Ascending aorta (tissue), 2 donors: ENCODE measurements at regions not wholly inside any gene's neighbourhood (a gene's known extent, or its start where the extent isn't known, plus 50 kb on each side); places are given as distances from the start of the nearest gene placed in this dataset.

Source experiments
- DNase-seq, 2 donors: peaks; one replicate each; pipeline ENCODE4 v3.0.0-alpha.2; 2019; ENCODE audit warnings: low spot score in 2 of 2
- H3K27ac ChIP-seq, 2 donors: fragments of 200-600 bp; sonication (generic); one replicate each; pipeline ENCODE4 v1.5.1; 2016 to 2017; ENCODE audit warnings: mild to moderate bottlenecking in 1 of 2
- H3K27me3 ChIP-seq: fragments of 200-600 bp; sonication (generic); one replicate; pipeline ENCODE4 v1.5.1; 2017
- H3K36me3 ChIP-seq, 2 donors: fragments of 200-600 bp; sonication (generic); one replicate each; pipeline ENCODE4 v1.5.1; 2016
- H3K4me1 ChIP-seq, 2 donors: fragments of 200-600 bp; sonication (generic); one replicate each; pipeline ENCODE4 v1.5.1; 2016 to 2017; ENCODE audit warnings: mild to moderate bottlenecking in 1 of 2
- H3K4me3 ChIP-seq, 2 donors: fragments of 200-600 bp; sonication (generic); one replicate each; pipeline ENCODE4 v1.5.1; 2016 to 2017; ENCODE audit warnings: mild to moderate bottlenecking in 1 of 2
- H3K9me3 ChIP-seq, 2 donors: fragments of 200-600 bp; sonication (generic); one replicate each; pipeline ENCODE4 v1.5.1; 2016
- intact Hi-C: fragments of 100-400 bp; cut with DNase I; formaldehyde crosslinking; loops from one replicate; pipeline ENCODE4 v1.15.1; 2023
- TF ChIP-seq, protein P1 (sequence below), 3 experiments: fragments of 200-600 bp in 2 of 3; fragments of 450-650 bp in 1 of 3; sonication (generic) in 2 of 3; IDR thresholded peaks; one replicate each; pipeline ENCODE4 v1.5.1; 2016 to 2019; ENCODE audit warnings: antibody characterized with exemption in 3 of 3, mild to moderate bottlenecking in 1 of 3, moderate library complexity in 1 of 3

DNA sequence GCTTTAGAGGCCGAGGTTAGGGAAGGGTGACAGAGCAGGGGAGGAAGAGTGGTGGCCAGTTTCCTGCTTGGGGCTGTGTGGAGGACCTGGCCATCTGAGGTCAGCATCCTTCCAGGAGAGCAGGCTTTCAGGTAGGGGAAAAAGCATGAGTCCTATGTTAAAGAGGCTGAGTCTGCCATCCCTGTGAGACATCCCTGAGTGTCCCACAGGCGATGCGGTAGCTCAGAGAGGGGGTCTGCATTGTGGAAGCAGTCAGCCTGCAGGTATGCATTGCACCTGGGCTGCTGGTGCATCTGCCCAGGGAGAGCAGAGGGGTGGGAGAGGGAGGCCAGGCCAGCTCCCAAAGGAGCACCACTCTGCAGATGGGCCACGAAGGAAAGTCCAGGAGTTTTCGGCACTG is 282.1 kb upstream of the ZNF32 start:
- TF ChIP-seq, protein P1, sequence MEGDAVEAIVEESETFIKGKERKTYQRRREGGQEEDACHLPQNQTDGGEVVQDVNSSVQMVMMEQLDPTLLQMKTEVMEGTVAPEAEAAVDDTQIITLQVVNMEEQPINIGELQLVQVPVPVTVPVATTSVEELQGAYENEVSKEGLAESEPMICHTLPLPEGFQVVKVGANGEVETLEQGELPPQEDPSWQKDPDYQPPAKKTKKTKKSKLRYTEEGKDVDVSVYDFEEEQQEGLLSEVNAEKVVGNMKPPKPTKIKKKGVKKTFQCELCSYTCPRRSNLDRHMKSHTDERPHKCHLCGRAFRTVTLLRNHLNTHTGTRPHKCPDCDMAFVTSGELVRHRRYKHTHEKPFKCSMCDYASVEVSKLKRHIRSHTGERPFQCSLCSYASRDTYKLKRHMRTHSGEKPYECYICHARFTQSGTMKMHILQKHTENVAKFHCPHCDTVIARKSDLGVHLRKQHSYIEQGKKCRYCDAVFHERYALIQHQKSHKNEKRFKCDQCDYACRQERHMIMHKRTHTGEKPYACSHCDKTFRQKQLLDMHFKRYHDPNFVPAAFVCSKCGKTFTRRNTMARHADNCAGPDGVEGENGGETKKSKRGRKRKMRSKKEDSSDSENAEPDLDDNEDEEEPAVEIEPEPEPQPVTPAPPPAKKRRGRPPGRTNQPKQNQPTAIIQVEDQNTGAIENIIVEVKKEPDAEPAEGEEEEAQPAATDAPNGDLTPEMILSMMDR (IDR thresholded peaks at IDR 0.05): no peak
- Histone ChIP-seq H3K4me1 (no peaks in the 10 kb centered on the region), H3K27ac (no peak overlapping the region), H3K4me3 (no peak overlapping the region), H3K9me3 (no peaks in the 10 kb centered on the region), H3K27me3 (no peaks in the 10 kb centered on the region), H3K36me3 (no peaks in the 10 kb centered on the region)
- no peak for DNase-seq
- intact Hi-C loops: no loop called here

GRCh38 chr10:43930243-43930642 is 281.6 kb upstream of the ZNF32 start:
- intact Hi-C loops: no loop called here
- no peaks in the 10 kb centered on the region for H3K36me3 ChIP-seq
- DNase-seq: peak in 1 of 2 donors; percentile 52
- H3K27me3 ChIP-seq: no peaks in the 10 kb centered on the region
- no peaks in the 10 kb centered on the region for H3K4me1 ChIP-seq
- H3K4me3 ChIP-seq: no peak overlapping the region
- H3K9me3 ChIP-seq: no peaks in the 10 kb centered on the region
- H3K27ac ChIP-seq: no peak overlapping the region
- TF ChIP-seq, protein P1 (IDR thresholded peaks at IDR 0.05): no peak

DNA sequence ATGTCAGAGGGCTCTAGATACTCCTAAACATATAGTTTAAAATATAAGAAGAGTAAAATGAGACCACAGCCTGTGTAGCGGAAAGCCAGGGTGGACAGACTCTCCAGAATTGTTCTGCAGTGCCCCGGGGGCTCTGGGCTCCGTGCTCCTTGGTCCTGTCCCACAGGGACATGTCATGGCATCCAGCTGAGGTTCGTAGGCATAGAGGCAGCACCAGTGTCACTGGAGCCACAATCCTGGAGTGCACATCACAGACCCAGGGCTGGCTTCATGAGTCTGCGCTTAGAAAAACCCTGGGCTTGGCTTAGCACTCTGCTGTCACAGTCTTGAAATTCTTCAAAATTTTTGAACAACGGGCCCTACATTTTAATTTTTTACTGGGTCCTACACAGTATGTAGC is 280.4 kb upstream of the ZNF32 start:
- no peaks in the 10 kb centered on the region for H3K27me3 ChIP-seq
- H3K36me3 ChIP-seq: no peaks in the 10 kb centered on the region
- H3K4me3 ChIP-seq: no peak overlapping the region
- intact Hi-C loops: no loop called here
- TF ChIP-seq, protein P1 (IDR thresholded peaks at IDR 0.05): no peak
- no peaks in the 10 kb centered on the region for H3K4me1 ChIP-seq
- DNase-seq: no peak
- H3K9me3 ChIP-seq: no peaks in the 10 kb centered on the region
- no peak overlapping the region for H3K27ac ChIP-seq

DNA sequence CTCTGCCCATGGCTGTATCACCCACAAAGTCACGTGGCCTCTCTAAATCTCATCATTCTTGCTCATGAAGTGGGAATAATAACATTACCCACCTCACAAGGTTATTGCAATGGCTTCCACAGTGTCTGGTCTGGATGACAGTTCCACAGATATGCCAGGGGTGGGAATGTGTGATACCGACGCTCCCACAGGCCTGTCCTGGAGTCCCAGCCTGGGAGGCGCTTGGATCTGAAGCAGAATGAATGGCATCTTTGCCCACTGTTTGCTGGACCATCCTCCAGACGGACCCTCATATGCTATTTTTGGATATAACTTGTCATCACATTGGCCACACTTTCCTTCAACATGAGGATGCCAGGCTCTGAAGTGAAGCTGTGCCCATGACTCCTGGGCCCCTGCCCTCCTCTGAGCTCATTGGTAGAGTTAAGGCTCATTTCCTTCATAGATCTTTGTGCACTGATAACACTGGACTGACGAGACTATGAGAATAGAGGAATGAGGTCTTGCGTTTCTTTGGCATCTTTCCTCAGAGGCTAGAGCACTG is 279.8 kb upstream of the ZNF32 start:
- H3K36me3 ChIP-seq: no peaks in the 10 kb centered on the region
- no peaks in the 10 kb centered on the region for H3K27me3 ChIP-seq
- intact Hi-C loops: no loop called here
- no peaks in the 10 kb centered on the region for H3K4me1 ChIP-seq
- no peaks in the 10 kb centered on the region for H3K9me3 ChIP-seq
- no peak overlapping the region for H3K27ac ChIP-seq
- H3K4me3 ChIP-seq: no peak overlapping the region
- DNase-seq: peak in 1 of 2 donors; percentile 27
- TF ChIP-seq, protein P1 (IDR thresholded peaks at IDR 0.05): no peak

GRCh38 chr10:43926875-43927406 is 278.3 kb upstream of the ZNF32 start:
- Histone ChIP-seq H3K27ac (no peak overlapping the region), H3K4me3 (no peak overlapping the region), H3K36me3 (no peaks in the 10 kb centered on the region), H3K4me1 (no peaks in the 10 kb centered on the region), H3K9me3 (no peaks in the 10 kb centered on the region), H3K27me3 (no peaks in the 10 kb centered on the region)
- TF ChIP-seq, protein P1 (IDR thresholded peaks at IDR 0.05): no peak
- peak in 1 of 2 donors; percentile 52 for DNase-seq
- intact Hi-C loops: no loop called here

DNA sequence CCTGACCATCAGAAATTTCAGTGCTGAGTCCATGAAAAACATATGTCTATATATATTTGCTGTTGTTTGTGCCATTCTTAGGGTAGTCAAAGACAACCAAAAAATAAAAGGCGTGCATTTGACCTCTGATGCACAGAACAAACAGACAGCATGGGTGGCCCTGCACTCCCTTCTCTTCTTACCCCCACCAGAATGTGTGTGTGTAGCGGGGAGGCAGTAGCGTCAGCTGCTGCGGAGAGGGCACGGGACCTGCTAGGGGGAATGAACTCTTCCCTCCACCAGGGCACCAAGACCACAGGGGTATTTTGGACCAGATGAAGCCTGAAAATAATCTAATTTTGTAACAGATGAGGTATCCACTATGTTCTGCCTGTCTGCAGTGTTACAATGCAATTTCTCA is 277.7 kb upstream of the ZNF32 start:
- TF ChIP-seq, protein P1 (IDR thresholded peaks at IDR 0.05): no peak
- DNase-seq: no peak
- H3K4me3 ChIP-seq: no peak overlapping the region
- intact Hi-C loops: no loop called here
- H3K27me3 ChIP-seq: no peaks in the 10 kb centered on the region
- H3K27ac ChIP-seq: no peak overlapping the region
- no peaks in the 10 kb centered on the region for H3K36me3 ChIP-seq
- H3K4me1 ChIP-seq: no peaks in the 10 kb centered on the region
- H3K9me3 ChIP-seq: no peaks in the 10 kb centered on the region
